Central memory CD4-positive, alpha-beta T cell (primary cell): ENCODE measurements at regions not wholly inside any gene's neighbourhood (a gene's known extent, or its start where the extent isn't known, plus 50 kb on each side); places are given as distances from the start of the nearest gene placed in this dataset.
"Not testable (repeated sequence)": the region's sequence is repeated elsewhere in the genome, so short reads cannot be mapped to it uniquely, and the experiment has no call there.

ENCODE experiments used
- DNase-seq: peaks from one replicate; pipeline ENCODE4 v3.0.0; 2022

- DNase-seq = no peak
These were observed 478.7 kb downstream of the MFSD1 start for GRCh38 chr3:159280386-159281191.

GRCh38 chr3:159293493-159293892 is 491.6 kb downstream of the MFSD1 start:
- DNase-seq = no peak

DNA sequence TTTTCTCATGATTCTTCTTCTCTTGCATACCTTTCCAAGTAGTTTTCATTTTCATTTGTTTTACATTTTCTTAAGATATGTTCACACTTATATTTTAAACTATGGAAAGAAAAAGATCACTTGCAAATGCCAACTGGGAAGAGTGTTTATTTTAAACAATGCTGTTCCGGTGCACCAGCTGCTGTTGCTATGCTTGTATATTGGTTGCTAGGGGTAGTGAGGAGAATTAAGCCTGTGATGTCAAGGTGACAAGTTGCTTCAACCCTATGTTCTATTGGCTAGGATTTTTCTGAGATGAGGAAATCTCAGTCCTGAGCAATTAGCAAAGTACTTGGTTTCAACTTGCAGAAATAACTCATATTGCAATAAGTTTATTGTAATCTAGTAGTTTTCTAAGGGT is 500.1 kb downstream of the MFSD1 start:
- no peak for DNase-seq

DNA sequence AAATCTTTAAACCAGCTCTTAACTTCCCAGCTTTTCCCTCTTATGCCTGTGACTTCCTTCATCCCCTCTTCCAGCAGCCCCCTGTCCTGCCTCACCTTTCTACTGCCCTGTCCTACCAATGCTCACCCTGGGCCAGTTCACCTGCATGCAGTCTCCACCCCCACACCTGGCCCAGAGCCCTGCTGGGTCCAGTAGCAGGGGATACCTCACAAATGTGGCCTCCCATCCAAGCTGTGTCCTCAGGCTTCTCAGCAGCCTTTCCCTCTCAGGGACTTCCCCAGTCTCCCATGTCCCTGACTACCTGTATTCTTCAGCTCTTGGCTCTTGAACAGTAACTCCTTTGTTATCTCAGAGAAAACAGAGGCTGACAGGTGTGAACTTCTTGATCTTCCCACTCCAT is 503.2 kb downstream of the MFSD1 start:
- DNase-seq = no peak

DNA sequence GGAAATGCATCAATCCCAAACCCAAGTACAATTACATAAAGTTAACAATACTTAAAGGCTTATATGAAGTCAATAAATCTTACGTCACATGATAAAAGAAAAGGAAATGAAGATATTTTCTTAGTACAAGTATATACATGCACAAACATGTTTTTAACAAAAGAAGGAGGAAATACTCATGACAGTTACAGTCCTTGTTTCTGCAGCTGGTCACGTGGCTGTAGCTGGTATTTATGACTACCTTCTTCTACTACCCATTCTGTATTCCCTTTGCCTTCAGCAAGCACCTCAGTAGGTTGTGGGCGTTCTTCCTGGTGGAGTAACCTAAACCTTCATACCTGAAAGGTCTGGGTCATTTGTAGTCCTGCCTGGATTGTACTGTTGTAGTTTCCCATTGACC is 514.9 kb downstream of the MFSD1 start:
- not testable (repeated sequence) for DNase-seq

DNA sequence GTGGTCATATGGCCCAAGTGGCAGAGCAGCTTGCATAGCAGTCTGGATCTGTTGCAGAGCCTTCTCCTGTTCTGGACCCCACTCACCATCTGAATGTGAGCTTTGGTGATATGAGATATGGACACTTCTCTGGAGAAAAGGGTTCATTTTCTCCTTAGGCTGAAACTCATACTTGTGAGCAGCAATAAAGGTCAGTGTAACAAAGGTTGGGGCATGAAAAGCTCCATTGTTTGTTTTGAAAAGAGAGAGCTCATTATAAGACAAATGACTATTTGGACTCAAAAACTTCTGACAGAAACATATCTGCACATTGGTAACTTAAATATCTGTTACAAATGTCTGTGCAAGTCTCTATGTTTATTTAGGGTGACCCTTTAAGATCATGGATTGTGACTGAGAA is 517.3 kb downstream of the MFSD1 start:
- no peak for DNase-seq

GRCh38 chr3:159322322-159322939 is 520.6 kb downstream of the MFSD1 start:
- no peak for DNase-seq

GRCh38 chr3:159323848-159324247 is 522.0 kb downstream of the MFSD1 start:
- no peak for DNase-seq

GRCh38 chr3:159326998-159327397 is 525.1 kb downstream of the MFSD1 start:
- no peak for DNase-seq

DNA sequence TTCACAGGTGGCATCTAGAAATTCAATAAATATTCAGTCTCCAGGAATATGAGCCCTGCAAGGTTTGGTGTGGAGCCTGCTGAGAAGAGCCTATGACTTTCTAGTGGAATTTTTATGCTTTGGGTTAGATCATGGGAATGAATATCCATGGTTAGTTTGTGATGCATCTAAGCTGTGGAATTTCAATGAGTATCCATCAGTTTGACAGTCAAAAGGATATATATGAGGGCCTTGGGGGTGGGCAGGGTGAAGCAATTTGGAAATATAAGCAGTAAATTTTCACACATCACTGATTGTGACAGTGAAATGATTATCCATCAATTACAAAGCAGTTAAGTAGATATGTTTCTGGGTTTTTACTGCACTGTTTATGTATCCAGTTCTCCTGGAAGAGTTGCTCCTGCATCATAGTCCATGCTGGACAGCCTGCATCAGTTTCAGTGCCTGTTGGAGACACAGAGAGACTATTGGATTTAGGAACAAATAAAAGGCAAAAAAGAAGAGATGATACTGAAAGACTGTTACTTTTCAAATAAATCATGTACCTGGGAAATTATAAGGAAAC is 530.8 kb downstream of the MFSD1 start:
- DNase-seq = no peak

DNA sequence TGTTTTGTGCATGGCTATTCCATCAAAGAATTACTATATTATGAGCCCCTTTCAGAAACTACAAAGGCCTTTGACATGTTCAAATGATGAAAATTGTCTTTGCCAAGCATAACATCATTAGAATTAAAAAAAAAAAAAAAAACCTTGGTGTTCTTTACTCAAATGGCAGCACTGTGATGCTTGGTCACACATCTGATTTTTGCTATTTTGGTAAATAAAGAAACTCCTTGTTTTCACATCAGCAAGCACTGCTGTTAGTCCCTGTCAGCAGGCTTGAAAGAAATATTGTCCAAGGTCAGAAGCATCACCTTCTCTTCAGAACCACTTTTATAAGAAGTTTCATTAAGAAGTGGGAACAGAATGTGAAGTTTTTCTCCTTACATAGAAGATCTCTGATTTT is 537.3 kb downstream of the MFSD1 start:
- no peak for DNase-seq

GRCh38 chr3:159340877-159341500 is 539.1 kb downstream of the MFSD1 start:
- DNase-seq = no peak

DNA sequence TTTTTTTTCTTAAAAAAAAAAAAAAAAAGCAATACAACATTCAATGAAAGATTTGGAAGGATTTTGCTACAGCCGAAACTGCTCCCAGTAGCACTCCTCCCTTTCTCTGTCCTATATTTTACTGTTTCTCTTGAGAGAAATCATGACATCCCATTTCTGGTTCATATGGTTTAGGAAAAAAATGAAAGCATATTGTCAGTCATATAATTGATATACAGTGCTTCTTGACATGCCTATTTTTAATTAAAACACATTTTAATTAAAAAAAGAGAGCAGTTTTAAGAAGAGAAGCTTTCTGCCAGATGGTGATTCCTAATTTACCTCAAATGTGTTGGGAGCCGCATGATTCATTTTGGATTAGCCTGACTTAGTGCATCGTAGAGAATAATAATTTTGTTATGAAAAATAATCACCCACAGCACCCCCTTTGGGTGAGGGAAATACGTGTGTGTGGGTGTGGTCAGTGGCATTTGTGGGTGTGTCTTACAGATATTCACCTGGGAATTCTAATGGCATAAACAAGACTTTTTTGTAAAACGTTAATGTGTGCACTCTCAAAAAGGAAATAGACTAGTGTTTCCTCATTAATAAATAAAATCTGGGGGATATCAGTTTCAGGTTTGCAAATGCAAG is 544.5 kb downstream of the MFSD1 start:
- DNase-seq = no peak

DNA sequence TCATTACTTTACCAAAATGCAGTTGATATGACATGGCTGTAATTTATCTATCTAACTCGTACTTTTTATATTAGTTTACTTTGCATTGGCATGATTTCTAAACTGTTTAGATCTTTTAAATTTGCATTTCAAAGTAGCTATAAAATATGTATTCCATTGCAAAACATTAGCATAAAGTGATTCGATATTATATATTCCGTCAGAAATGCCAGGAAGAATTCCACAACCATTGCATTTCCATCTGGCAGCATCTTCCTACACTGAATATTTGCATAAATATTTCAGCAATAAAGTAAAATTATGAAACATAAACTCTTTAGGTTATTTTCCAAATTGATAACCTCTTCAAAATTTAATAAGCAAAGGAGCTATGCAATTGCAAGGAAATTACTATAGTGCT is 546.6 kb downstream of the MFSD1 start:
- no peak for DNase-seq

DNA sequence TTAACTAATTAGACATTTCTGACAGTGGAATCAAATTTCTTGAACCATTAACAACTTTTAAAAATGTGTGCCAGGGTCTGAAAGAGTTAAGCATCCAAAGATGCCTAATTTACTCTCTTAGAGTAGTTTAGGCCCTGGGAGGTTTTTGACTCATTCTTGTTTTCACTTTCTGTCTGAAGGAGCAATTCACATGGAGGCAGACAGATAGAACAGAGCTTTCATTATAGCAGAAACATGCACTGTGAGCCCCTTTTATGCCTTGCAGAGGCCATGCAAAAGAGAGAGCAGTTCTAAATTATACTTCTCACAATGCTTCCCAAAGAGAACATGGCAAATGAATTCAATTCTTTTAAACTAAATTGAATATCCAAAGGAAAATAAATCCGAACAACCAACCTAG is 554.8 kb downstream of the MFSD1 start:
- no peak for DNase-seq

- no peak for DNase-seq
These were observed 562.7 kb downstream of the MFSD1 start for GRCh38 chr3:159364511-159364910.

DNA sequence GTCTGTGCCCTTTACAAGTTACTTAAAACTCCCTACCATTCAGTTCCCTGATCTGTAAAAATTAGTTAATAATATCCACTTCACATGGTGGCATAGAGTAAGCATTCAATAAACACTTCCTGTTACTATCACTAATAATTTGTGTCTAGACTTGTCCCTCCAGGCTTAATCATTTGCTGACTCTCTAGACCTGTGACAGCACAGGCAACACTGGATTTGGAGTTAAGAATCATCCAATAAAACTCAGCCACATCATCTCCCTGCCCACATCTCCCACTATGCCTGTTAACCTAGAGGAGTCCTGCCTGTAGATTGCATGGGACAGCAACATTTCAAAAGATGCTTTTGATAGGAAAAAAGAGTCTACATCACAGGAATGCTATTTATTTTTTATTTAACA is 564.6 kb downstream of the MFSD1 start:
- no peak for DNase-seq

DNA sequence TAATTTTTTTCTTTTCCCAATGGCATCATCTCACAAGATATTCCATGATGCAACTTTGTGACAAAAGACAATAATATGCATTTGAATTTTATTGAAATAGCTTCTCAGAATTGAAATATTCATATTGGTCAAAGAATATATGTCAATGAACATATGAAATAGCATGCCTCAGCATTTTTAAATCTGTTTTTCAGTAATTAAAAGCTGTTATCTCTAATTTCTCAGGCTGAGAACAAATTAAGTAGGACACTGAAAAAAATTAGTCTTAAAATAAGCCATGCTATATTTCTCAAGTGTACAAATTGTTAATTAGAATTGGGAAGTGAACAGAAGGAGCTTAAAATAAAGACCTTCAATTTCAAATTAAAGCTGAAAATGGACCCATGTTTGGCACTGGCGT is 570.1 kb downstream of the MFSD1 start:
- DNase-seq = no peak

- DNase-seq = no peak
These were observed 576.7 kb downstream of the MFSD1 start for GRCh38 chr3:159378396-159379194.

GRCh38 chr3:159380891-159381290 is 579.0 kb downstream of the MFSD1 start:
- no peak for DNase-seq

GRCh38 chr3:159390656-159391212 is 588.9 kb downstream of the MFSD1 start:
- DNase-seq = no peak

DNA sequence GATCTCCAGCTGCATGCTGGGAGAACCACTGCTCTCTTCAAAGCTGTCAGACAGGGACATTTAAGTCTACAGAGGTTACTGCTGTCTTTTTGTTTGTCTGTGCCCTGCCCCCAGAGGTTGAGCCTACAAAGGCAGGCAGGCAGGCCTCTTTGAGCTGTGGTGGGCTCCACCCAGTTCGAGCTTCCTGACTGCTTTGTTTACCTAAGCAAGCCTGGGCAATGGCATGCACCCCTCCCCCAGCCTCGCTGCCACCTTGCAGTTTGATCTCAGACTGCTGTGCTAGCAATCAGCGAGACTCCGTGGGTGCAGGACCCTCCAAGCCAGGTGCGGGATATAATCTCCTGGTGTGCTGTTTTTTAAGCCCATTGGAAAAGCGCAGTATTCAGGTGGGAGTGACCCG is 591.0 kb upstream of the IL12A start:
- not testable (repeated sequence) for DNase-seq
